HT1080 (cell line): ENCODE measurements at regions not wholly inside any gene's neighbourhood (a gene's known extent, or its start where the extent isn't known, plus 50 kb on each side); places are given as distances from the start of the nearest gene placed in this dataset.
"Not testable (repeated sequence)": the region's sequence is repeated elsewhere in the genome, so short reads cannot be mapped to it uniquely, and the experiment has no call there.

Experiments
- DNase-seq: peaks from one replicate; pipeline ENCODE4 v3.0.0-alpha.2; 2015; ENCODE audit warnings: low read depth

DNA sequence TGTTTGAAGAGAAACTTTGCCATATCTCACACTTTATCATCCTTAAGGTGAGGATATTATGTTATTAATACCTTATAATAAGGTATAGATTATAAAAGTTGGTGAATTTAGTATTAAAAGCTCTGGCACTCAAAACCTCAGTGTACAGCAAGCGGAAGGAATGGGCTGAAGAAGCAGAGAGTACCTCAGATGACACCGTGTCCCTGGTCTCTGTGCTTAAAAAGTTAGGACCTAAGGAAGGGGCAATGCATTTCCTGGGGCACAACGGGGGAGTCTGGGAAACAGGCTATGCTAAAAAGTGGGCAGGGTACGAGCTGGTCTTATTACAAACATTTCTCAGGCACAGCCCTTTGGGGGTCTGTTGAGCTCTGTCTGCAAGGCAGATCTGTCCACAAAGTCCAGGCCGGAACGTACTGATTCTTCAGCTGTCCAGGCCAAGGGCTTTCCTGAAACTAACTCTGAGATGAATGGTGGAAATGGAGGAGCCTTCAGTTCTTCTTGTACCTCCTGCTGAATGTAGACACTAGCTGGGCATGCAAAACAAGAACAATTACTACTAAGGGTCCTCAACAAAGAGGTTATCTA is 202.7 kb downstream of the POM121L12 start:
- DNase-seq, result no peak

DNA sequence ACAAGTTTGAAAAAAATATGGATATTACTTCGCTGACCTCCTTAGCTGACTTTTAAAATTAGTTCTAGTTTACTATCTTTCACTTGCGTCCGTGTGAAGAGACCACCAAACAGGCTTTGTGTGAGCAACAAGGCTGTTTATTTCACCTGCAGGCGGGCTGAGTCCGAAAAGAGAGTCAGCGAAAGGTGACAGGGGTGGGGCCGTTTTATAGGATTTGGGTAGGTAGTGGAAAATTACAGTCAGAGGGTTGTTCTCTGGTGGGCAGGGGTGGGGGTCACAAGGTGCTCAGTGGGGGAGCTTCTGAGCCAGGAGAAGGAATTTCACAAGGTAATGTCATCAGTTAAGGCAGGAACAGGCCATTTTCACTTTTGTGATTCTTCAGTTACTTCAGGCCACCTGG is 203.7 kb downstream of the POM121L12 start:
- not testable (repeated sequence) for DNase-seq

- DNase-seq, result no peak
Observed at GRCh38 chr7:53245721-53246120, 210.3 kb downstream of the POM121L12 start.

DNA sequence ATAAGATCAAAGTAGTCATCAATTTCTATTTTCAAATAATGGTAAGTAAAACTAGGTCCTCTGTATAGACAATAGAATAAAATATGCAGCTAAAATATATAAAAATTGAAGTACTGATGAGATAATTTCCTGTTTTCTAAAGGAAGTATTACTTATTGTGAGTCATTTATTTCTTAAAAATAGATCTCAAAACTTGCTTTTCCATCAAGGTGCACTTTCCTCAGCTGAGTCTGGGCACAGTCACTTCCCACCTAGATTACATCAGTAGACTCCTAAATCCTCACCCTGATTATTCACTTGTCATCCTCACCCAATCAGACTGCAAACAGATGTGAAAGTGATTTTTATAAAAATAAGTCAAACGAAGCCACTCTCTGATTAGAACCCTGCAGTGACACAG is 211.5 kb downstream of the POM121L12 start:
- peak; percentile 19 for DNase-seq

- DNase-seq, result no peak
Observed at GRCh38 chr7:53252539-53252938, 217.1 kb downstream of the POM121L12 start.

DNA sequence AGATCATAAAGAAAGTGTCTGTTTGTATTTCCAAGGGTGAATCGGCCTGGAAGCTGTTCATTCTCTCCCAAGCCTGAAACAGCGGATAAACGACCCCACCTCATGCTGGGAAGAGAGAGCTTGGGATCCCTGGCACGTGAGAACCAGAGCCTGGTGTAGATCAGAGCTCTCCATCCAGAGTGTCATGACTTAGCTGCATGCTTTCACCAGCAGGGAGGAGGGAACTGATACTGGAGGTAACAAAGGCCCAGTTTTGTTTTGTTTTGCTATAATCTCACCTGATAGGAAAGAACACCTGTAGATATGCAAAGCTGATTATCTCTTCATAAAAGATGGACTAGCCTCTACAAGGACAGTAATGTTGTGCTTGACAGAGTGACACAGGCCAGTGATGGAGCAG is 236.6 kb downstream of the POM121L12 start:
- DNase-seq, result no peak

GRCh38 chr7:53281312-53281711 is 245.9 kb downstream of the POM121L12 start:
- no peak for DNase-seq

DNA sequence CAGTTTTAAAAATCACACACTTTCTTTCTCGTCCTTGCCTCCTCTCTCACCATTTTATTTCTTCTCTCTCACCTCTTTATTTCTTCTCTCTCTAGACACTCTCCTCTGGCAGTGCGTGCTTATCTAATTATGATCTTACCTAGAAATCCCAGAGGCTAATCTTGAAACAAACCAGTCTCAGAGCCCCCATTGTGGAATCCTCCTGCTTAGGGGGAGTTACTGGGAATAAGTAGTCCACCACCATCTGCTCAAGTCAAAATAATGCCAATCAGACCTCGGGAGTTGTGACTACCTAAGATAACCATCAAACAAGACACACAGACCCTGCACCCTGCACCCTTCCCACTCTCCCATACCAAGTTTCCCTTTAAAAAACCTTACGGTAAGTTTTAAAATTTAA is 256.9 kb downstream of the POM121L12 start:
- DNase-seq, result no peak

- DNase-seq, result no peak
Observed at GRCh38 chr7:53302496-53303246, 267.2 kb downstream of the POM121L12 start.

DNA sequence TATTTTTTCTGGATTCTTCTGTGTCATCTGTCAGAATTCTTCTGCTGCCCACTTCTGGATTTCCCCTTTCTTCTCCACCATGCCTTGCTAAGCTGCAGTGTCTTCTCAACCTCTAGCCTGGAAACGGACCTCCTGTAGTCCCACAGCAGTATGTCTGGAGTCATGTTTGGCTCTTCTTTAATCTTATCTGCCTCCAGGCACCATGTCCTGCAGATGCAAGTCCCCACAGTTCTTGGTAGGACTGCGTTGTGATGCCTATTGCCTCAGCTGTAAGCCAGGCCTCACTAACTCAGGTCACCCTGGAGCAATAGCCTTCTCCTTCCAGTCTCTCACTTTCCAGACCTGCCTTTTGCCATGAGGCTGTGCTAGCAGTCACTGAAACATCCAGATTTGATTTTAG is 268.3 kb downstream of the POM121L12 start:
- DNase-seq, result no peak

DNA sequence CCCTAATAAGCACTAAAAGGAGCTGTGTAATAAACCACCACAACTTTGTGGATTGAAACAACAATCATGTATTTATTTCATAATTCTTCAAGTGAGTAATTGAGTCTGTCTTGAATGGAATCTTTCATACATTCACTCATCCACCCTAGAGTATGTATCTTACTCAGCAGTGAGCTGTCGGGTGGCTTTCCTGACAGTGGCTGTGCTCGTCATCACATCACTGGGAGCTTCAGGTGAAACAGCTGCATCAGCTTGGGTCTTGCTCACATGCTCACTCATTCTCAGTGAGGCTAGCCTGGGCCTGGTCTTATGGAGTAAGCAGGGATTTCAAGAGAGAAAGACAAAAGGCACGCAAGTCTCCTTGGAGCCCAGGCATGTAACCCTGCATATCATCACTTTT is 271.4 kb downstream of the POM121L12 start:
- peak; percentile 15 for DNase-seq

DNA sequence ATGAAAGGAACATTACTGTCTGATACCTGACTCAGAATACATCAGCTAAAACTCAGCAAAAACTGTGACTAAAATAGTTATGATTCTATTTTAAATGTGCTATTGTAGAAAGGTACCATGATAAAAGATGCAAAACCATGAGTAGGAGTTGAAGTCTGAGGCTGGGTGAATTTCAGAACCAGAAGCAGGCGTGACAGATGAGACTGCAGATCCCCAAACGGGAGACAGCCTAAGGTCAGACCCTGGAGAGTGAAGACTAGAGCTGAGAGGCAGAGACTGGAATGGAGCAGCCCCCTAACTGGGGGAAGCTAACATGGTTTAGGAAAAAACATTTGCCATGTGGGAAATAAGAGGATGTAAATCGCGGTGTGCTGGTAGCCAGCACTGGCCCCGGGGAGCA is 275.8 kb downstream of the POM121L12 start:
- DNase-seq, result no peak

DNA sequence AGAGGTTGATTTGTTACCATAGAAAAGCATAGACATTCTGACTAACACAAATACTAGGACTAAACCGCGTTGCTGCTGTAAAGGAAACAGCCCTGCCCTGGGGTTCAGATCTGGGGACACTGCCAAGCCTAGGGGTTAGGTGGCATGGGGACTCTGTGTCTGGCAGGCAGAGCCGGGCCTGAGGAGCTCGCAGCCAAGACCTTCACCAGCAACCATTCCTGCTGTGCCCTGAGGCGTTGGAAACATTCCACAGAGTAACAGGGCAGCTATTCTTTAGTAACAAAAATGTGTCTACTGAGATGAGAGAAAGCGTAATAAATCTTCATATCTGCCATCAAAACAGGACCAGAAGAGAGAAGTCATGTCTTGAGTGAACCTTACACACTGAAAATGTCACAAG is 280.5 kb downstream of the POM121L12 start:
- DNase-seq, result peak; percentile 39

- DNase-seq, result no peak
Observed at GRCh38 chr7:53318566-53318965, 283.1 kb downstream of the POM121L12 start.

DNA sequence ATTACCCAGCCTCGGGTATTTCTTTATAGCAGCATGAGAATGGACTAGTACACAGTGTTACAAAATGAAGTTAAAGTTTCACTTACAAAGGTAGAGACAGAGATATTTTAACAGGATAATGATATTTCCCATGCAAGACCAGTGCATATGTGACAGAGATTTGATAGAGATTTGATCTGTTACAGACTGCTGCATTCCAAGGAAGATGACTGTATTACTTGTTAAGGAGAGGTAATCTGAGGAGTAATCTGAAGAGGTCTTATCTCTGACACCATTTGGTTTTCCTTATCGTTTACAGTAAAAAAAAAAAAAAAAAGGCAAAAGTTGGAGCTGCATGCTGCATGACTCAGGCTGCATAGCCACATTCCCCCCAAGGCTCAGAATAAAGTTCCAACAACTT is 289.6 kb downstream of the POM121L12 start:
- DNase-seq, result peak; percentile 49

DNA sequence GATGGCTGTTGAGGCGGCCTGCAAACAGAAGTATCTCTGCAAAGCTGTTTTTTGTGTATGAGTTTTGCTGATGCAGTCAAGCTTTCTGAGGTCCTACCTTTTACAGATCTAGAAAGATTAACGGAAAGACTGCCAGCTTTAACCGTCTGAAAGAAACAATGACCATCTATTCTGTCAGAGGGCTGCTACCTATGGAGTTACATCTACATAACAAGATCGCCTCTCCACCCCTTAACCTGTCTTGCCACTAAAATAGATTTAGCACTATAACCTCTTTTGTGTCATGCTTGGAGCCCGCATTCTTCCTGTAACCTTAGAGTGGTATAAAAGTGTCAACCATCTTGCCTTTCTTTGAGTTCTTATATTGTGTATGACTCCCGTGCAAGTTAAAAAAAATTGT is 291.2 kb downstream of the POM121L12 start:
- DNase-seq, result no peak

GRCh38 chr7:53336105-53336668 is 300.8 kb downstream of the POM121L12 start:
- DNase-seq, result no peak

DNA sequence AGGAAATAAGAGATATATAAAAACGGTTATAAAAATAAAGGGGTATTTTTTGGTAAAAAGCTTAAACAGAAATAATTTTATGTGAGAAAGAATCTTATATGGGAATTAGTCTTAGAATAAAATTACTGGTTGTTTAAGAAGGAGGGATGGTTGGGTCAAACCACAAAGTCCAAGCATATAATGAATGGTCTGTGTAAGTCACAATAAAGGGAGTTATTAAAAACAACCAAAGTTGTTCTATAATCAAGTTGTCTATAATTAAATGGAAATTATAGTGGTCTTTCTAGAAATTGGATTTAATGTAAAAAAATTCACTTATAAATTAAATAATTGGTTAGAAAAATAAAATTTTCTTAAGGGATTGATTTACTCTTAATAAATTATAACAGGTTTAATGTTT is 304.8 kb downstream of the POM121L12 start:
- DNase-seq, result no peak

DNA sequence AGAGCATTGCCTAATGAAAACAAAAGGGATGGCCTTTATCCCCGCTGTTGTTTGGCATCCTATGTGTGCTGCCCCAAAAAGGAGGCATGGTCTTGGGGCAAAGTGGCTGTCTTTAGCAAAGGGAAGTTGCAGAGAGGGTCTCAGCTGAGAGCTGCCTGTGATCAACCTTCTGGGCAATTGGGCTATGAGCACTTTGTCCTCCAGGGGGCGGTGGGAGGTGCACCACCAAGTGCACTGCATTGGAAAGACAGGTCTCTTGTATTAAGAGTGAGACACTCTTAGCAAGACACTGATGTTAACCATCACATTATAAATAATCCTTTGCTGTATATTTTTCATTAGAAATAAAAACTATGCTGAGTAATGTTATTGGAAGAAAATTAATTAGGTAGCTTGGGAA is 314.8 kb downstream of the POM121L12 start:
- DNase-seq, result peak; percentile 20

DNA sequence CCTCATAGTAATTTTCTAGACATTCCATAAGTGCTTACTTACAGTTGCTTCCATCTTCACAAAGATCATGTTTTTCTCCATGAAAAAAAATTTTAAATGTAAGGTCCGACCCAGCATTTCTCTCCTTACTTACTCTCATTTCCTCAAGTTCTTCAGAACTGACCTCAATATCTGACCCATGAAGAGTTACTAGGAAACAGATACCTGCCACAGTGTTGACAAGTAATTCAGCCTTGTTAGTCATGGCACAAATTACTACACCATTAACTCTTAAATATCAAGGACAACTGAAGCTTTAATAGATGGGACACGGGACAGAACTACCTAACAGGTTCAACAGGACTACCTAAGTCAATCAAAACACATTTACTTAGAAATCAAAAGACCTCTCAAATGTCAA is 316.2 kb downstream of the POM121L12 start:
- no peak for DNase-seq

- no peak for DNase-seq
Observed at GRCh38 chr7:53358269-53358668, 322.8 kb downstream of the POM121L12 start.

- peak; percentile 86 for DNase-seq
Observed at GRCh38 chr7:53383131-53383530, 347.7 kb downstream of the POM121L12 start.

GRCh38 chr7:53385239-53385638 is 349.8 kb downstream of the POM121L12 start:
- DNase-seq, result not testable (repeated sequence)
